Tibial artery (tissue), 4 donors: ENCODE measurements at regions not wholly inside any gene's neighbourhood (a gene's known extent, or its start where the extent isn't known, plus 50 kb on each side); places are given as distances from the start of the nearest gene placed in this dataset.

ENCODE experiments used
- DNase-seq, 2 donors: peaks; one replicate each; pipeline ENCODE4 v3.0.0-alpha.2; 2019
- H3K27ac ChIP-seq, 2 donors: fragments of 200-600 bp; sonication (generic) in 1 of 2; 1 replicate in 1 of 2; 2 replicates in 1 of 2; pipeline ENCODE4 v1.5.1; 2018 to 2019; ENCODE audit warnings: mild to moderate bottlenecking in 1 of 2
- H3K27me3 ChIP-seq, 2 donors: fragments of 200-600 bp; sonication (generic) in 1 of 2; one replicate each; pipeline versions ENCODE4 v1.5.1 to v1.6.0; 2016 to 2019
- H3K36me3 ChIP-seq, 3 donors: fragments of 200-600 bp; sonication (generic) in 2 of 3; one replicate each; pipeline ENCODE4 v1.5.1; 2016 to 2019; ENCODE audit warnings: mild to moderate bottlenecking in 2 of 3
- H3K4me1 ChIP-seq, 4 donors: fragments of 200-600 bp; sonication (generic) in 2 of 4; 1 replicate in 3 of 4; 2 replicates in 1 of 4; pipeline ENCODE4 v1.5.1; 2016 to 2019
- H3K4me3 ChIP-seq, 2 donors: fragments of 200-600 bp; sonication (generic) in 1 of 2; 1 replicate in 1 of 2; 2 replicates in 1 of 2; pipeline ENCODE4 v1.5.1; 2018 to 2019; ENCODE audit warnings: mild to moderate bottlenecking in 2 of 2
- H3K9me3 ChIP-seq, 3 donors: fragments of 200-600 bp; sonication (generic) in 1 of 3; one replicate each; pipeline ENCODE4 v1.5.1; 2016 to 2019
- intact Hi-C: fragments of 100-400 bp; cut with DNase I; formaldehyde crosslinking; loops from one replicate; pipeline ENCODE4 v1.15.0; 2023; ENCODE audit warnings: low total_unique reads
- TF ChIP-seq, protein P1 (sequence below), 2 experiments: fragments of 200-600 bp in 1 of 2; fragments of 450-650 bp in 1 of 2; IDR thresholded peaks; one replicate each; pipeline ENCODE4 v1.5.1; 2017 to 2019; ENCODE audit warnings: antibody characterized with exemption in 2 of 2, mild to moderate bottlenecking in 1 of 2, moderate library complexity in 1 of 2

DNA sequence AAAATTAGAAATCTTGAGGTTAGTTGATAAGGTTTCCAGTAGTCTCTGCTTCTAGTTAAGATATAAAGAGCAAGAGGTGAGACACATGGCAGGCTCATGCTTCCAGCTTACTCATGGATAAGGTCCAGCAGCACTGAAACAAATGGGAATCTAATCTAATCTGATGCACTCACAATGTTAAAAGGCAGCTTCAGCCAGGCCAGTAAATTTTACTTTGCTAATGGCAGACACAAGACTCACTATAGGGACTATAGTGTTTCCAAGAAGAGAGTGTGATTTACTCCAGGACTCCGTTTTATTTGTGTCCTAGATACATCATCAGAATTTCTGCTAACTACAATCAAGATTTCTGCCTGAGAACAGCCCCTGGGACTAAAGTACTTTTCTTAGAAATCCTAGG is 324.8 kb downstream of the SMOC2 start:
- no peaks in the 10 kb centered on the region for H3K27me3 ChIP-seq
- no peaks in the 10 kb centered on the region for H3K36me3 ChIP-seq
- H3K4me3 ChIP-seq: no peak overlapping the region
- H3K9me3 ChIP-seq: peaks cover 0 to 5% (median 0%) of the 10 kb centered on the region in 3 donors
- intact Hi-C loops: no loop called here
- no peak overlapping the region for H3K27ac ChIP-seq
- H3K4me1 ChIP-seq: no peaks in the 10 kb centered on the region
- TF ChIP-seq, protein P1, sequence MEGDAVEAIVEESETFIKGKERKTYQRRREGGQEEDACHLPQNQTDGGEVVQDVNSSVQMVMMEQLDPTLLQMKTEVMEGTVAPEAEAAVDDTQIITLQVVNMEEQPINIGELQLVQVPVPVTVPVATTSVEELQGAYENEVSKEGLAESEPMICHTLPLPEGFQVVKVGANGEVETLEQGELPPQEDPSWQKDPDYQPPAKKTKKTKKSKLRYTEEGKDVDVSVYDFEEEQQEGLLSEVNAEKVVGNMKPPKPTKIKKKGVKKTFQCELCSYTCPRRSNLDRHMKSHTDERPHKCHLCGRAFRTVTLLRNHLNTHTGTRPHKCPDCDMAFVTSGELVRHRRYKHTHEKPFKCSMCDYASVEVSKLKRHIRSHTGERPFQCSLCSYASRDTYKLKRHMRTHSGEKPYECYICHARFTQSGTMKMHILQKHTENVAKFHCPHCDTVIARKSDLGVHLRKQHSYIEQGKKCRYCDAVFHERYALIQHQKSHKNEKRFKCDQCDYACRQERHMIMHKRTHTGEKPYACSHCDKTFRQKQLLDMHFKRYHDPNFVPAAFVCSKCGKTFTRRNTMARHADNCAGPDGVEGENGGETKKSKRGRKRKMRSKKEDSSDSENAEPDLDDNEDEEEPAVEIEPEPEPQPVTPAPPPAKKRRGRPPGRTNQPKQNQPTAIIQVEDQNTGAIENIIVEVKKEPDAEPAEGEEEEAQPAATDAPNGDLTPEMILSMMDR (IDR thresholded peaks at IDR 0.05): no peak
- DNase-seq: no peak

GRCh38 chr6:168756009-168756634 is 315.1 kb downstream of the SMOC2 start:
- no peaks in the 10 kb centered on the region for H3K36me3 ChIP-seq
- peaks cover 0 to 15% (median 4%) of the 10 kb centered on the region in 4 donors for H3K4me1 ChIP-seq
- intact Hi-C loops: no loop called here
- no peak overlapping the region for H3K27ac ChIP-seq
- H3K27me3 ChIP-seq: no peaks in the 10 kb centered on the region
- TF ChIP-seq, protein P1 (IDR thresholded peaks at IDR 0.05): no peak
- no peak for DNase-seq
- H3K4me3 ChIP-seq: no peak overlapping the region
- no peaks in the 10 kb centered on the region for H3K9me3 ChIP-seq

DNA sequence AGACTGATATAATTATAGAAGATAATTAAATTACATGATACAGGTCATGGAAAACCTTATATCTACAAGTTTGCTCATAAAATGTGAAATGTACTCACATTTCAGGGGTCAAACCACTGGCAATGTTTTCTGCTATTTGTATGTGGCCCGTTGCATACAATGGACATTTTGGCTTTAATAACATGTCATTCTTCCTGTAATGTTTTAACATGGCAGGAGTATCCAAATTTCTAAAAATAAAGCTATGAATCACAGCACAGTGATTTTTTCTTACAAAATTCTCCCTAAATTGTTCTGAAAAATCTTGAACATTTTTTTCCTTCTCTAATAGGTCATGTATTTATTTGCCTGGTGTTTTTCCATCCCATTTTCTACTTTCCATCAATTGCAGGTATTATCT is 305.7 kb downstream of the SMOC2 start:
- Histone ChIP-seq H3K36me3 (no peaks in the 10 kb centered on the region), H3K27ac (peak overlapping the region in 1 of 2 donors; percentile 42), H3K9me3 (no peaks in the 10 kb centered on the region), H3K4me1 (peaks cover 0 to 20% (median 5%) of the 10 kb centered on the region in 4 donors), H3K4me3 (no peak overlapping the region), H3K27me3 (no peaks in the 10 kb centered on the region)
- TF ChIP-seq, protein P1 (IDR thresholded peaks at IDR 0.05): no peak
- no peak for DNase-seq
- intact Hi-C loops: no loop called here

GRCh38 chr6:168746013-168746412 is 305.0 kb downstream of the SMOC2 start:
- H3K9me3 ChIP-seq: no peaks in the 10 kb centered on the region
- no peaks in the 10 kb centered on the region for H3K36me3 ChIP-seq
- no peak overlapping the region for H3K4me3 ChIP-seq
- no peaks in the 10 kb centered on the region for H3K27me3 ChIP-seq
- peak overlapping the region in 1 of 2 donors; percentile 42 for H3K27ac ChIP-seq
- TF ChIP-seq, protein P1 (IDR thresholded peaks at IDR 0.05): no peak
- intact Hi-C loops: no loop called here
- H3K4me1 ChIP-seq: peaks cover 0 to 20% (median 5%) of the 10 kb centered on the region in 4 donors
- no peak for DNase-seq

DNA sequence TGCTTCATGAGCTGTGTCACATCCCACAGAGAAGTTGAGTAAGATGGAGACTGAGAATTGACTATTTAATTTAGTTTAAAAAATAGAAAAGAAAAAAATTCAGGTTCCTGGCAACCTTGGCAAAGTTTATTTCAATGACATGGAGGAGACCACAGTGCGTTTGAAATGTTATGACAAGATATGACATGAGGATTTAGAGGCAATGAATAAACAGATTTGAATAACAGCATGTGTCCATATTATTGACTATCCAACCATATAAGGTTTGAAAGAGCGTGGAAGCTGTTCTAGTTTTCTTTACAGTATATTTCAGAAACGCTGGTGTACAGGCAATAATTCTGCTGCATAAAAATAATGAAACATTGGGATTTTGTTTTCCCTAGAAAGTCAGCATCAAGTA is 303.9 kb downstream of the SMOC2 start:
- Histone ChIP-seq H3K9me3 (no peaks in the 10 kb centered on the region), H3K36me3 (no peaks in the 10 kb centered on the region), H3K27ac (no peak overlapping the region), H3K27me3 (no peaks in the 10 kb centered on the region), H3K4me1 (peaks cover 0 to 20% (median 5%) of the 10 kb centered on the region in 4 donors), H3K4me3 (no peak overlapping the region)
- intact Hi-C loops: no loop called here
- DNase-seq: no peak
- TF ChIP-seq, protein P1 (IDR thresholded peaks at IDR 0.05): no peak
